ENCODE measurements at regions not wholly inside any gene's neighbourhood (a gene's known extent, or its start where the extent isn't known, plus 50 kb on each side); places are given as distances from the start of the nearest gene placed in this dataset.

DNA sequence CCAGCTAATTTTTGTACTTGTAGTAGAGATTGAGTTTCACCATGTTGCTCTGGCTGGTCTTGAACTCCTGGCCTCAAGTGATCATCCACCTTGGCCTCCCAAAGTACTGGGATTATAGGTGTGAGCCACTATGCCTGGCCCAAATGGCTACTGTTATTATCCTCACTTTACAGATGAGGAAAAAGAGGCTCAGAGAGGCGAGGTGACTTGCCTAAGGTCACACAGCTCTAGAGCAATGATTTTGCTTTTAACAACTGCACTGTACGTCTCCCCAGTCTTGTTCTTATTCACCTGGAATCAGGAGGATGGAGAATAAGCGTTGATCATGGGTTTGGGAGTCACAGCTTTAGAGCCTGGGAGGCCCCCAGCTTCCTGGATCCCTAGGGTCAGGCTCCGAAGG lies 69.8 kb upstream of the NCOR2 start:
- TF ChIP-seq, protein P1, sequence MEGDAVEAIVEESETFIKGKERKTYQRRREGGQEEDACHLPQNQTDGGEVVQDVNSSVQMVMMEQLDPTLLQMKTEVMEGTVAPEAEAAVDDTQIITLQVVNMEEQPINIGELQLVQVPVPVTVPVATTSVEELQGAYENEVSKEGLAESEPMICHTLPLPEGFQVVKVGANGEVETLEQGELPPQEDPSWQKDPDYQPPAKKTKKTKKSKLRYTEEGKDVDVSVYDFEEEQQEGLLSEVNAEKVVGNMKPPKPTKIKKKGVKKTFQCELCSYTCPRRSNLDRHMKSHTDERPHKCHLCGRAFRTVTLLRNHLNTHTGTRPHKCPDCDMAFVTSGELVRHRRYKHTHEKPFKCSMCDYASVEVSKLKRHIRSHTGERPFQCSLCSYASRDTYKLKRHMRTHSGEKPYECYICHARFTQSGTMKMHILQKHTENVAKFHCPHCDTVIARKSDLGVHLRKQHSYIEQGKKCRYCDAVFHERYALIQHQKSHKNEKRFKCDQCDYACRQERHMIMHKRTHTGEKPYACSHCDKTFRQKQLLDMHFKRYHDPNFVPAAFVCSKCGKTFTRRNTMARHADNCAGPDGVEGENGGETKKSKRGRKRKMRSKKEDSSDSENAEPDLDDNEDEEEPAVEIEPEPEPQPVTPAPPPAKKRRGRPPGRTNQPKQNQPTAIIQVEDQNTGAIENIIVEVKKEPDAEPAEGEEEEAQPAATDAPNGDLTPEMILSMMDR (IDR thresholded peaks at IDR 0.05; ENCODE audit: low read depth, low read length, poor library complexity, severe bottlenecking), result no peak
- no peak for TF ChIP-seq EZH2phosphoT487 (IDR thresholded peaks at IDR 0.05; ENCODE audit: borderline replicate concordance, low read length)

Data from DOHH2 (cell line).